ENCODE measurements at regions not wholly inside any gene's neighbourhood (a gene's known extent, or its start where the extent isn't known, plus 50 kb on each side); places are given as distances from the start of the nearest gene placed in this dataset.

DNA sequence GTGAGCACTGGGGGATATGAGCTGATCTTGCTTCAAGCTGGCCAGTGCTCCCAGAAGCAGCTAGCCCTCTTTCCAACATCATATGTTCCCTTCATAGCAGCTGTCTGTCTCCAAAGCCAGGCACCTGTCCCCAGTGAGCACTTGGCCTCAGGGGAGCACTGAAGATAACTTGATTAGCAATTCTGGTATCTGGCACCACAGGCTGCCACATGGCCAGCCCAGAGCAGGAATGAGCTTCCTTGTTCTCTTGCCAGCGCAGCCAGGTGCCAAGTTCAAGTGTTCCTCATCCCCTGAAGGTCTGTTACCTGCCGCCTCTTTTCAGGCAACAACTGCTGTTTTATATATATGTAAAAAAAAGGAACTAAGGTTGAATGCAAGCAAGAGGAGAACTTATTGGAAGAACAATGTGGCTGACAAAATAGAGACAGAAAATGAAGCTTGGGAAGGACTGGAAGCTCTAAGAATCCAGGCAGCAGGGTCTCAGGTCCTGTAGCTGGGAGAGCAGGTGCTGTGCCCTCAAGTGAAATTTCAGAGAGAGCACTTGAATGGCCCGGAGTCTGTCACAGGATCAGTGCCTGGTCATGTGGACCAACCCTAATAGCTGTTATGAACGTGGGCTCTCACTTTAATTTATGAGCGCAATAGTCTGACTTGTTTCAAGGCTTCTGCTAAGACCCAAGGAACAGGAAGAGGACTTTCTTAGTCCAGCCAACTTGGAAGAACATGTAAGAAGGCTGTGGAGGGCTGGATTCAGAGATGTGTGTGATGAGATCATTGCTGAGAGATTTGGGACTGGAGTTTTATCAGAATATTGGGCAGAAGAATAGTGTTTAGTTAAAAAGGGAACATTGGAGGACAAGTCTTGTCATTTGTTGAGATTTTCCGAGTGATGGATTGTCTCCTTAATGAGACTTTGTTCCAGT is 267.2 kb downstream of the GLRX3 start:
- TF ChIP-seq POLR2AphosphoS5 (IDR thresholded peaks at IDR 0.05; ENCODE audit: low read depth) (no peak), GABPA (IDR thresholded peaks at IDR 0.05; ENCODE audit: low read depth) (no peak), SPI1 (IDR thresholded peaks at IDR 0.05; ENCODE audit: borderline replicate concordance, low read depth) (no peak)
- TF ChIP-seq, protein P1, sequence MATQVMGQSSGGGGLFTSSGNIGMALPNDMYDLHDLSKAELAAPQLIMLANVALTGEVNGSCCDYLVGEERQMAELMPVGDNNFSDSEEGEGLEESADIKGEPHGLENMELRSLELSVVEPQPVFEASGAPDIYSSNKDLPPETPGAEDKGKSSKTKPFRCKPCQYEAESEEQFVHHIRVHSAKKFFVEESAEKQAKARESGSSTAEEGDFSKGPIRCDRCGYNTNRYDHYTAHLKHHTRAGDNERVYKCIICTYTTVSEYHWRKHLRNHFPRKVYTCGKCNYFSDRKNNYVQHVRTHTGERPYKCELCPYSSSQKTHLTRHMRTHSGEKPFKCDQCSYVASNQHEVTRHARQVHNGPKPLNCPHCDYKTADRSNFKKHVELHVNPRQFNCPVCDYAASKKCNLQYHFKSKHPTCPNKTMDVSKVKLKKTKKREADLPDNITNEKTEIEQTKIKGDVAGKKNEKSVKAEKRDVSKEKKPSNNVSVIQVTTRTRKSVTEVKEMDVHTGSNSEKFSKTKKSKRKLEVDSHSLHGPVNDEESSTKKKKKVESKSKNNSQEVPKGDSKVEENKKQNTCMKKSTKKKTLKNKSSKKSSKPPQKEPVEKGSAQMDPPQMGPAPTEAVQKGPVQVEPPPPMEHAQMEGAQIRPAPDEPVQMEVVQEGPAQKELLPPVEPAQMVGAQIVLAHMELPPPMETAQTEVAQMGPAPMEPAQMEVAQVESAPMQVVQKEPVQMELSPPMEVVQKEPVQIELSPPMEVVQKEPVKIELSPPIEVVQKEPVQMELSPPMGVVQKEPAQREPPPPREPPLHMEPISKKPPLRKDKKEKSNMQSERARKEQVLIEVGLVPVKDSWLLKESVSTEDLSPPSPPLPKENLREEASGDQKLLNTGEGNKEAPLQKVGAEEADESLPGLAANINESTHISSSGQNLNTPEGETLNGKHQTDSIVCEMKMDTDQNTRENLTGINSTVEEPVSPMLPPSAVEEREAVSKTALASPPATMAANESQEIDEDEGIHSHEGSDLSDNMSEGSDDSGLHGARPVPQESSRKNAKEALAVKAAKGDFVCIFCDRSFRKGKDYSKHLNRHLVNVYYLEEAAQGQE (IDR thresholded peaks at IDR 0.05; ENCODE audit: insufficient replicate concordance, low read depth), result no peak
- TF ChIP-seq, protein P2, sequence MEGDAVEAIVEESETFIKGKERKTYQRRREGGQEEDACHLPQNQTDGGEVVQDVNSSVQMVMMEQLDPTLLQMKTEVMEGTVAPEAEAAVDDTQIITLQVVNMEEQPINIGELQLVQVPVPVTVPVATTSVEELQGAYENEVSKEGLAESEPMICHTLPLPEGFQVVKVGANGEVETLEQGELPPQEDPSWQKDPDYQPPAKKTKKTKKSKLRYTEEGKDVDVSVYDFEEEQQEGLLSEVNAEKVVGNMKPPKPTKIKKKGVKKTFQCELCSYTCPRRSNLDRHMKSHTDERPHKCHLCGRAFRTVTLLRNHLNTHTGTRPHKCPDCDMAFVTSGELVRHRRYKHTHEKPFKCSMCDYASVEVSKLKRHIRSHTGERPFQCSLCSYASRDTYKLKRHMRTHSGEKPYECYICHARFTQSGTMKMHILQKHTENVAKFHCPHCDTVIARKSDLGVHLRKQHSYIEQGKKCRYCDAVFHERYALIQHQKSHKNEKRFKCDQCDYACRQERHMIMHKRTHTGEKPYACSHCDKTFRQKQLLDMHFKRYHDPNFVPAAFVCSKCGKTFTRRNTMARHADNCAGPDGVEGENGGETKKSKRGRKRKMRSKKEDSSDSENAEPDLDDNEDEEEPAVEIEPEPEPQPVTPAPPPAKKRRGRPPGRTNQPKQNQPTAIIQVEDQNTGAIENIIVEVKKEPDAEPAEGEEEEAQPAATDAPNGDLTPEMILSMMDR (IDR thresholded peaks at IDR 0.05; ENCODE audit: insufficient read depth, low read length), result no peak

DNA sequence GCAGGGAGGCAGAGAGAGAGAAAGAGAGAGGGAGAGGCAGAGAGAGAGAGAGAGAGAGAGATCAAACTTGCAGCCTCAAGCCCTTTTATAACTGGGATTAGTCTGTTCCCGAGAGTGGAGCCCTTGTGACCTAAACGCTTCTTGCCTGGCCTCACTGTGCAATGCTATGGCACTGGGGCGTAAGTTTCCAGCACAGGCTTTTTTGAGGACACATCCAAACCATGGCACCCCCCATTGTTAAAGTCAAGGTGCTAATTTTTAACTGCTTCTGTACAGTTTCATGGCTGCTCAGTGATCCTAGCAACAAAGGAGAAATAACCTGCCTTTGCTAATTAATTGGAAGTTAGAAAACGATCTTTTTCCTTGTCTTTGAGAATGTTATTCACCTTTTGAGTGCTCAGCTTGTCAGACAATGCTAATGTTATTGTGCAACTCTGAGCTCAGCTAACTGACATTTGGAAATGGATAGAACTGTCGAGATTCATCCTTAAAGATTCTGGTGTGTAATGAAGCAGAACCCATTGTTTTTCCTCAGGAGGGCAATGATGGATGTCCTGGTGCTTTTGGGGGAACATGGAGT is 268.4 kb downstream of the GLRX3 start:
- H3K4me3 ChIP-seq (replicated peaks; ENCODE audit: insufficient read depth, low read length), result no peak overlapping the region
- H3K27ac ChIP-seq (replicated peaks), result no peak overlapping the region
- DNase-seq (ENCODE audit: low read depth in 1 of 2, low spot score in 1 of 2), result no peak
- no peak for TF ChIP-seq GABPA (IDR thresholded peaks at IDR 0.05; ENCODE audit: low read depth)
- TF ChIP-seq, protein P1 (IDR thresholded peaks at IDR 0.05; ENCODE audit: insufficient replicate concordance, low read depth), result no peak
- no peak for TF ChIP-seq POLR2AphosphoS5 (IDR thresholded peaks at IDR 0.05; ENCODE audit: low read depth)
- no peak for TF ChIP-seq SPI1 (IDR thresholded peaks at IDR 0.05; ENCODE audit: borderline replicate concordance, low read depth)
- TF ChIP-seq, protein P2 (IDR thresholded peaks at IDR 0.05; ENCODE audit: insufficient read depth, low read length), result no peak
- no peaks in the 10 kb centered on the region for H3K27me3 ChIP-seq (ENCODE audit: insufficient read depth, poor library complexity, severe bottlenecking)

More for the DNA sequence above, 267.2 kb downstream of the GLRX3 start:
- no peak overlapping the region for H3K4me3 ChIP-seq (replicated peaks; ENCODE audit: insufficient read depth, low read length)
- no peak overlapping the region for H3K27ac ChIP-seq (replicated peaks)
- DNase-seq (ENCODE audit: low read depth in 1 of 2, low spot score in 1 of 2), result no peak
- no peaks in the 10 kb centered on the region for H3K27me3 ChIP-seq (ENCODE audit: insufficient read depth, poor library complexity, severe bottlenecking)

DNA sequence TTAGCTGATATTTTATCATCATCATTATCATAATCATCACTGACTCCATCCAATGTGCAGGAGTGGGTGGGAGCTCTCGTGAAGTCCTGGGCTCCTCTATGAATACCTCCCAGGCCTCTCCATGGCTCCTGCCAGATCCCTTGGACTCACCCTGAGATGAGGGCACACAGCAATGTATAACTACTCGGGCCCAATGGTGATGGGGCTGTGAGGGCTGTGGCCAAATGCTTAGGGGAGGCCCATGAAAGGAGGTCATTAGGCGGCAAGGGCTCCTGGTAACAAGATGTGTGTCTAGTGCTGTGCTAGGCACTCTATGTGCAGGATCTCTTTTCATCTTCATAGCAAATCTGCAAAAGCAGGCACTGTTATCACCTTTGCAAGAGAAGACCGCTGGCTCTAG is 270.9 kb downstream of the GLRX3 start:
- Histone ChIP-seq H3K27me3 (ENCODE audit: insufficient read depth, poor library complexity, severe bottlenecking) (no peaks in the 10 kb centered on the region), H3K27ac (replicated peaks) (no peak overlapping the region), H3K4me3 (replicated peaks; ENCODE audit: insufficient read depth, low read length) (no peak overlapping the region)
- no peak for DNase-seq (ENCODE audit: low read depth in 1 of 2, low spot score in 1 of 2)
- TF ChIP-seq, protein P1 (IDR thresholded peaks at IDR 0.05; ENCODE audit: insufficient replicate concordance, low read depth), result no peak
- TF ChIP-seq SPI1 (IDR thresholded peaks at IDR 0.05; ENCODE audit: borderline replicate concordance, low read depth) (no peak), POLR2AphosphoS5 (IDR thresholded peaks at IDR 0.05; ENCODE audit: low read depth) (no peak), GABPA (IDR thresholded peaks at IDR 0.05; ENCODE audit: low read depth) (no peak)
- TF ChIP-seq, protein P2 (IDR thresholded peaks at IDR 0.05; ENCODE audit: insufficient read depth, low read length), result no peak
